HL-60/S4 treated with phorbol 12-myristate 13-acetate at 8.2 ng/mL for 4 days and 3 days (cell line): ENCODE measurements at regions not wholly inside any gene's neighbourhood (a gene's known extent, or its start where the extent isn't known, plus 50 kb on each side); places are given as distances from the start of the nearest gene placed in this dataset.
"Not testable (repeated sequence)": the region's sequence is repeated elsewhere in the genome, so short reads cannot be mapped to it uniquely, and the experiment has no call there.

Source experiments
- in situ Hi-C: fragments of 300-500 bp; cut with MboI; formaldehyde crosslinking; loops from 2 replicates; pipeline ENCODE4 v1.15.0; 2022; ENCODE audit warnings: low sequenced_read_pairs

DNA sequence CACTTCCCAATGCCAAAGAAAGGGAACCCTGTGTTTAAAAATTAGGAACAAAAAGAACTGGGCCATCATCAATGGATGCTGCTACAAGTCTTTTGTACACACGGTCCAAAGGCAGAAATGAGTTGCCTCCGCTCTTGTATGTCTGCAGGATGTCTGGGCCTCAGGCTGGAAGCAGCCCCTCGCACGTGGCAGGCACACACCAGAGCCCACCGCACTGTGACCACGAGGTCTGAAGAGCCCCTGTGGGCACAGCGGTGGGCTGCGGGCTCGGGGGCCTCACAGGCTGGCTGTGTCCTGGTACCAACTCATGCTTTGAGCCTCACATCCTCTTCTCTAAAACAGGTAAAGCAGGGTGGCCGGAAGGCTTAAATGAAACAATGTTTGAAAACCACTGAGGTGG is 309.3 kb downstream of the C16orf95 start:
- in situ Hi-C loops, result no loop called here

DNA sequence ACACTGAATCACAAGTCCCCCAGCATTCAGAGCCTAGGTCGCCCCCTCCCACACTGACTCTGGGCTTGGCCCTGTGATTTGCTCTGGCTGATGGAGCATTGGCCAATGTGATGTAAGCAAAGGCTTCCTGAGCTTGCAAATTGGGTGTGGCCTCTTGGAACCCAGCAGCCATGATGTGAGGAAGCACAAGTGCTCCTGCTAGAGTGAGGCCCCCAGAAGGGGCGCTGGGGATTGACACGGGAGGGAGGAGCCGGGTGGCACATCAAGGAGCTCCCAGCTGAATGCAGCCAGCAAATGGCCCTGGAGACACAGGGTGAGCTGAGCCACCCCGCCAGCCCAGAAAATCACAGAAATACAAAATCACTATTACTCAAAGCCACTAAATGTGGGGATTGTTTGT is 308.5 kb downstream of the C16orf95 start:
- in situ Hi-C loops, result no loop called here

DNA sequence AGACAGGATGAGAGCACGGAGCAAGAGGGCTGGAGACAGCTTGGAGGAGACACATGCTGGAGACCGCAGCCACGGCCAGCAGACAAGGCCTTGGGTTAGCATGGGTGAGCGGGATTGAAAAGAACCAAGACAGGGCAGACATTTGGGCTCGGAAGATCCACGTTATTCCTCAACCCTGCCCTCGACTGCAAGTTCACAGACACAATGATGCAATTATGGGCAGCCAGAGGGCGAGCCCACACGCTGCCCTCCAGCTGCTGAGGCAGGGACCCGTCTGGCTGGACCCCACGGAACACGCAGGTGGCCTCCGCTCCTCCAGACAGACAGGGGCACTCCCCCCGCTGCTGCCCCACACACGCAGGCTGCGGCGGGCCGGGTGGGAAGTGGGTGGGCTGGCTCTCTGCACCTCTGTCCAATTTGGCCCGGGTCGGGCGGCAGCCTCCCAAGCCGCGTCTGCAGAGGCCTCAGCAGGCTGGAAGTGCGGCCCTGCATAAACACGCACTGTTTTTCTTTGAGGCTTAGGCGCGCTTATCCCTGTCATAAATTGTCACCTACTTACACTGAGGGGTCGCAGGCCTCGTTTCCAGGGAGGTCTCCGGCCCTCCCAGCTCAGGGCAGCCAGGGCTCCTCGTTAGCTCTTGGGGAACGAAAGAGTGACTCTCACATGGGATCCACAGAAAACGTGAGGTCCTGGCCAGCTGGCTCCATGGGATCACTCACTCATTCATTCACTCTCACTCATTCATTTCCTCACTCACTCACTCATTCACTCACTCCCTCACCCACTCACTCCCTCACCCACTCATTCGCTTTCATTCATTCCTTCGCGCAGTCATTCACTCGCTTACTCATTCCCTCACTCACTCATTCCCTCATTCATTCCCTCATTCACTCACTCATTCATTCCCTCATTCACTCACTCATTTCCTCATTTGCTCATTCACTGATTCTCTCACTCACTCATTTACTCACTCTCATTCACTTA is 303.9 kb downstream of the C16orf95 start:
- in situ Hi-C loops, result no loop called here

DNA sequence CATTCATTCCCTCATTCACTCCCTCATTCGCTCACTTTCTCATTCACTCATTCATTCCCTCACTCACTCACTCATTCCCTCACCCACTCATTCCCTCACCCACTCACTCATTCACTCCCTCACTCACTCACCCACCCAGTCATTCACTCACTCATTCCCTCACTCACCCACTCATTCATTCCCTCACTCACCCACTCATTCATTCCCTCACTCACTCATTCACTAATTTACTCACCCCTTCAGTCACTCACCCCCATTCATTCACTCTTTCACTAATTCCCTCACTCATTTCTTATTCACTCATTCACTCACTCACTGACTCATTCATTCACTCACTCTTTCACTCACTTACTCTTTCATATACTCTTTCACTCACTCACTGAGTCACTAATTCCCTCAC is 303.1 kb downstream of the C16orf95 start:
- in situ Hi-C loops, result no loop called here

DNA sequence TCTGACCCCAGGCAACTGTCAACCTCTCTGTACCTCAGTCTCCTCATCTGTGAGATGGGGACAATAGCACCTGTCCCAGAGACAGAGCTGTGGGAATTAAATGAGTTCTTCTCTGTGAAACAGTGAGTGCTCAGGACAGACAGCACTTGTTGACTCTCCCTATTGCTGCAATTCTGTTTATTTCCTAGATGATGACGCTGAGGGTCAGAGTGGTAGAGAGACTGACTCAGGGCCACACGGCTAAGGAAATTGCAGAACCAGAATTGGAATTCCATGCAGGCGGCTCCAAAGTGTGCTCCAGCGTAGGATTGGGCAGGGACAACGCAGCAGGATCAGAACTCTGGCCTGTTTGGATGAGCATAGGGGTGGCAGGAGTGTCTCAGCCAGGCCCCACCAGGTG is 302.2 kb downstream of the C16orf95 start:
- in situ Hi-C loops, result no loop called here

DNA sequence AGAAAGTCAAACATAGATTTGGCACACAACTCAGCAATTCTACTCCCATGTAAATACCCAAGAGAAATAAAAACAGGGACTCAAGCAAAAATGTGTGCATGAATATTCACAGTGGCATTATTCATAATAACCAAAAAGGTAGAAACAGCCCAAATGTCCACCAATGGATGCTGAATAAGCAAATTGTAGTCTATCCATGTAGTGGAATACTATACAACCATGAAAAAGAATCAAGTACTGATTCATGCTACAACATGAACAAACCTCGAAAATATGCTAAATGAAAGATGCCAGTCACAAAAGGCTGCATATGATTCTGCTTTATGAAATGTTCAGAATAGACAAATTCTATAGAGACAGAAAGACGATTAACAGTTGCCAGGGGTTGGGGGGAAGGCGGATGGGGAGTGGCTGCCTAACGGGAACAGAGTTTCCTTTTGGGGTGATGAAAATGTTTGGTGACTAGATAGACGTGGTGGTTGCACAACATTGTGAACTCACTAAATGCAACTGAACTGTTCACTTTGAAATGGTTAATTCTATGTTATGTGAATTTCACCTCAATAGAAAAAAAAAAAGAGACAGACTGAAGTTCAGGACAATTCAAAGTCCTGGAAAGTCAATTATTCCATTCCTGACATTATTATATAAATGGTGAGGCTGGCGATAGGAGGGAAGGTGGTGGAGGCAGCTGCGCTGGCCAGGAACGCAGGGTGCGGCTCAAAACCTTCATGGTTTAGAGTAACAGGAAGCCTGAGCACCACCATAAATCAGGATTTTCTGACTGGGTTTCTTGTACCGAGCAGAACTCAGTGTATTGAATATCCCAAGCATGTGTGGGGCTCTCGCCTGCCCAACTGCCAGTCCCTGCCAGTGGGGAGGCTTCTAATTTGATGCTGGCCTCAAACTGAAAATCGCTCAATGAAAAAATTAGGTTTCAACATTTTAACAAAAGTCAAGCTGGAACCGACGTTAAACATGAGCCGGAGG is 300.9 kb downstream of the C16orf95 start:
- in situ Hi-C loops, result no loop called here

DNA sequence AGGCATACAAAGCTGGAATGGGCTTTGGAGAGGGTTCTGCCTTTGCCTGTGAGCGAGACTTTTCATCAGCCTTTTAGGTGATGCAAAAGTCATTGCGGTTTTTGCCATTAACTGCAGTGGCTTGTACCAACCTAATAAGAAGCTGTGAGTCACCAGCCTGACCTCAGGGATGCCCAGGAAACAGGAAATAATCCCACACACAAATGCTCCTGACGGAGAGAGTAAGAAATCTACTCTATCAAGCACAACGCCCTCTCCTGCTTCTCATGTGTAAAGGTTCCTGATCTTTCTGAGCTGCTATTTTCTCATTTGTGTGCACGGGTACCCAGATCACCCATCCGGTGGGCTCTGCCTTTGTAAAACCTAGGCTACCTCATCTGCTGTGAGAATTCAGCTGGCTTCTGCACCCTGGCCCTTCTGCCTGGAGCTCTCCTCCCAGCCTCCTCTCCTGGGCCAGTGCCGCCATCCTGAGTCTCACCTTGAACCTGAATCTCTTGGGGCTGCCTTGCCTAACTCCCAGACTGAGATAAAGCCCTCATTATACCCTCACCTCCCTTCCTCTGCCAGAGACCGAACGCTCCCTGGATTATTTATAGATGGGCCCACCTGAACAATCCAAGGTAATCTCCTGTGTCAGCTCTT is 299.7 kb downstream of the C16orf95 start:
- in situ Hi-C loops, result no loop called here

DNA sequence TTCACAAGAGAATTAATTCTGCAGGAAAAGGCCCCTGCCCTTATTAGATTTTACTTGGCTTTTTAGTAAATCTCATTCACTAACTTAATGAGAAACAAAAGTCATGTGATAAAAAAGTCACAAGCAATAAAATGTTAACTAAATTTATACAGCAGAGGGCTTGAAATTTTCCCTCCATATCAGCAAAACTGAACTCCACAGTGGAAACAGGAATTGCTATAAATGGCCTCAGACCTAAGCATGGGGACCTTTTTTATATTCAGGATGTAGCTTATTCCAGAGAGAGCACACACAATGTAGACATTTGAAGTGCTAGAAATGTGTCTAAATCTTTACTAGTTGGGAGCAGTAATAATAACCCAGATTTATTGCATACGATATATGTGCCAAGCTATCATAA is 291.5 kb downstream of the C16orf95 start:
- in situ Hi-C loops, result no loop called here

DNA sequence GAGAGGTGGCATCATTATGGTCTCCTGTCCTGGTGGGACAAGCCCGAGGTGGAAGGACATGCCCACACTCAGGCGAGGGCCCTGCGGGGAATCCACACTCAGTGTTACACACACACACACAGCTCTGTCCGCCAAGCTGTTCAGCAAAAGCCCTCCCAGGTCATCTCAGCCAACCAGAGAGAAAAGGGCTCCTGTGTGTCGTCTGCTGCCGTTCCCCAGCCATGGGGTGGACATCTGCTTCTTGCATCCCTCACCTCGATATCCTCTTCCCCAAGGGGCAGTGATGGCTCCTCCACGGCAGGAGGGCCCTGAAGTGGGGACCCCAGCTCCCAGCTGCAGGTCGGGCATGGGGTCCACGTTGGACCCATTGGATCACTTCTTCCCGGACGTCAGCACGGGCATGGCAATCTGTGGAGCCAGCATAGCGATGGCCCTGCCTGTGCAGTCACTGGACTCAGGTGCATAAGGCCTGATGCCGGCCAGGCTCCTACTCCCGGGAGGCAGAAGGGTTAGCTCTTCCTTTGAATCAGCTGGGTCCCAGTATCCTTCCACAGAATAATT is 290.1 kb downstream of the C16orf95 start:
- in situ Hi-C loops, result no loop called here

DNA sequence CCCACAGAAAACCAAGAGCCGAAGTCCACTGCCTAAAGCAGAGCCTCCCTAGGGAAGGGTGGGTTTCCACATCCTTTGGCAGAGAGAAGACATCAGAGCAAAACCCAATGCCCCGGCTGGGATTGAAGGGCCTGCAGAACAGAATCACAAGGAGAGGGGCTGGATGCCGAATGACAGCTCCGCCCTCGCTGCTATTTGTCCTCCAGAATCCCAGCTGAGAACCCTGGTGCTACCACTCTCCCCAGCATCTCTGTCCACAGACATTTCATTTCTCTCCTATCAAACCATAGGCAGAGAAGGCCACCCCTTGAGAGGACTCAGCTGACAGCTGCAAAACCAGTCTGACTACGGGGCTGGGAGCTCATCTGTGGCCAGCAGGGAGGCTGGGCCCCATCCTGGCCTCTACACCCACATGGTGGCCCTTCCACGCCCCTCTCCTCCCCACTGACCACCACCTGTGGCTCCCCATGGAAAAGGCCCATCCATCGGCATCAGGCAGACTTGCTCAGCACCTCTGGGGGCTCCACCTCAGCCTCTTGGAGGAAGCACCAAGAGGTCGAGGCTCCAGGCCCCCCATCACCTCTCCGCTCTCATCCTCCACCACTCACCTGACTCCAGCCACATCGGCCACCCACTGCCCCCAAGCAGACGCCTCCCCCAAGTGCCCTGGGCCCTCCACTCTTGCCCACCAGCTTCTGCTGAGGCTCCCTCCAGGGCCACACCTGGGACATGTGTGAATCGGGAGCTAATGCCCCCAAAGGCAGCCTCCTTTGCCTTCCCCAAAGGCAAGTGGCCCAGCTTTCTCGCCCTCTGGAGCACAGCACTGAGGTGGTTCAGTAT is 288.5 kb downstream of the C16orf95 start:
- in situ Hi-C loops, result no loop called here

DNA sequence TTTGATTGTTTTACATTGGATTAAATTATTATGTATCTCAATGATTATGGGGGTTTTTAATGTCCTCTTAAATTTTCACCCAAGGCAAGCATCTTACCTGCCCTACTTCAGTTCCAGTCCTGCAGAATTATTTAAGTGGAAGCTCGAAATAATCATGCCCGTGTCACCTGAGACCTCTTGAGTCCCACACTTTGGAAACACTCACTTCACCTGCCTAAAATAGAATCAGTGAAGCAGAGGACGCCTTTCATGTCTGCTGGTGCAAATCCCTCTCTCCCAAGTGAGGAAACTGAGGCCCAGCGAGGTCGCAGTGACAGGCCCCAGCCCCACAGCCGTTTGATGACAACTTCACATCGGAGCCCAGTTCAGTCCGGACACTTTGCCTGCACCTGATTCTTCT is 284.6 kb downstream of the C16orf95 start:
- in situ Hi-C loops, result no loop called here

DNA sequence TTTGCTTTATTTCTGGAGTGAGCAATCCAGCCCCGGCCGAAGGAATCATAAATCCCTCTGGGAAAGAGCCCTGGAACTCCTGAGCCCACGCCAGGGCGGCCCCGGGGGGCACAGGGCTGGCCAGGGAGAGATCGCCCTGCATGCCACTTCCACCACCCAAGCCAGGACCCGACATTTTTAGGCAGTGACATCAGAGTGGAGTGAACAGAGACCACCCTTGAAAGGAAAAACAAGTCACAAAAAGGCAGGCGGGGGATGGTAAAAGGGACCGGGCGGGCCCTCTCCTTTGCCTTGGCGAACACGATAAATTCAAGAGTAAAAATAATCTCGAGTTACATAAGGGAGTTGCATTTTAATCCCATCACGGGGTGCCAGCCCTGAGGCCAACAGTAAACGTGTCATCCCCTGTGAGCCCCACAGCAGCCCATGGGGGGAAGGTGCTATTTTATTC is 284.1 kb downstream of the C16orf95 start:
- in situ Hi-C loops, result no loop called here

DNA sequence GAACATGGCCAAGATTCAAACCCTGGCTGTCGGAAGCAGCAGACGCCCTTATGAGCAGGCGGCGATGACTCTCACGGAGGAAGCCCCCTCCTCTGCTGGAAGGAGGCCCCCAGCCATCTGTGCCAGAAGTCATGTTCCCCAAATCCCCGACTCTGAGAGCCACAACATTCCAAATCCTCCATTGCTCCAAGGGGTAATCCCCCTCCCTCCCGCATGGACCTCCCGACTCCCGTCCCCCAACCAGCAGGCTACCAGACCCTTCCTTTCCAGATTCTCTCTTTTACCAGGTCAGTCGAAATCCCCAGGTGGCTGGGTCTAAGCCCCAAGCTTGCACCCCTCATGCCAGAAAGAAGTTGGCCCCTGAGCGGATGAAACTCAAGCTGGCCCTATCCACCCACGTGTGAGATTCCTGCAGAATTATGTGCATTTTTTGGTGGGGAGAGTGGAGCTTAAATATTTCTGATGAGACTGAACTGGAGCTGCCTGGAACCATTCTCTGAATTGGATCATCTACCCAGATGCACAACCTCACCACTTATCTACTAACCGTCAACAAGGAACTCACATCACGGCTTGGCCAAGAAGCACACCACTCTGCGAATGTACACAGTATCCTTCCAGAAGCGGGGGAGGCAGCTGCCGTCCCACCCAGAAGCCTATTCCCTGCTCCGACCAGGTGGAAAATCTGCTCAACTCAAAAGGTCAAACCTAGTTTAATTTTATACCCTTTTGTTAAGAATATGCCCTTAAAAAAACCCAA is 283.5 kb downstream of the C16orf95 start:
- in situ Hi-C loops, result no loop called here

DNA sequence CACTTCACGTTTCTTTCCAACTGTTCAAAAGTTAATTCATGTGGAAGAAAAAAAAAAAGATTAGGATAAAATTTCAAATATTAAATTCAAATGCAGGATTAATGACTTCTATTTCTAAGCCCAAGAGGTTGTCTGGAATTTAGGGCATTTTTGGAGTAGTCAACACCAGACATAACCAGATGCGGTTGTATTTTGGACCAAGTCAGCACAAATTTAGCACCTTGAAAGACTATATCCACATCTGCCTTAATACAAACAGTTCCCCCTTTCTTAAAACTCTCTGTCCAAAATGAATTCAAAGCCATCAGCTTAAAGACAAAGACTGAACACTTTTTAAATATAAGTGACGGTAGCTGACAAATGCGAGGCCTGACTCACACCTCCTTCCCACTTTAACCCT is 282.9 kb downstream of the C16orf95 start:
- in situ Hi-C loops, result no loop called here

DNA sequence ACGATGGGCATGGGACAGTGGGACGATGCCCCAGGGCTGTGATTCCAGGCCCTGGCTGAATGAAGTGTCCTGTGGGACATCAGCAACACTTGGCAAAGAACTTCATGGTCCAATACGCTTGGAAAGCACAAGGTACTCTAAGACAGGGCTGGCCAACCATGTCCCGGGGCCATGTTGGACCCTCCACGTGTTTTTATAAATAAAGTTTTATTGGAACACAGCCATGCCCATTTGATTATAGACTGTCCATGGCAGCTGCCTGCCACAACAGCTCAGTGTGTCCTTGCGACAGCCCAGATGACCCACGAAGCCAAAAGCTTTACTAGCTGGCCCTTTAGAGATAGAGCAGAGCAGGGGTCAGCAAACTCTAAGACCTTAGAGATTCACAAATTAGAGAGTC is 282.1 kb downstream of the C16orf95 start:
- in situ Hi-C loops, result no loop called here

DNA sequence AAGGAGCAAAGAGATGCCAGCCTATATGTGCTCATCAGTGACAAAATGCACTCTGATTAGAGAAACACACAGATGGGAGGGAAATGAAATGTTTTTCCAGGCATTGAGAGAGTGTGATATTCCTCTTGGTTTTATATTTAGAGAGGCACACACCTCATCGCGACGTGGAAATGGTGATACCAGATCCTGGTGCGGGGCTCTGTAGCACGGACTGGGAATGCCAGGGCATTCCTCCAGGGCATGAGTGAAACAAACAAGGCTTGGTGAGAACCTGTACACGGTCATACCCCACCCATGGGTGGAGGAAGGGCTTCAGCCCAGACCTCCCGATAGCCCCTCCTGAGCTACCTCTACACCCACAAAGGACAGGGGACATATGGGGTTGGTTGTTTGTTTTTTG is 280.2 kb downstream of the C16orf95 start:
- in situ Hi-C loops, result no loop called here

DNA sequence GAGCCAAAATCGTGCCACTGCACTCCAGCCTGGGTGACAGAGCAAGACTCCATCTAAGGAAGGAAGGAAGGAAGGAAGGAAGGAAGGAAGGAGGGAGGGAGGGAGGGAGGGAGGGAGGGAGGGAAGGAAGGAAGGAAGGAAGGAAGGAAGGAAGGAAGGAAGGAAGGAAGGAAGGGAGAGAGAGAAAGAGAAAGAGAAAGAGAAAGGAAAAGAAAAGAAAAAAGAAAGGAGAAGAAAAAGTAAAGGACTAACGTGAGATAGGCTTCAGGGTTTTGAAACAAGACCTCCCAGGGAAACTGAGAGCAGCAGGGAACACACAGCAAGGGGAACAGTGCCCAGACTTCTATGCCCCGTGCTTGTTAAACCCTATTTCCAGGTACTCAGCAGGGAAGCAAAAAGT is 278.7 kb downstream of the C16orf95 start:
- in situ Hi-C loops, result not testable (repeated sequence)

DNA sequence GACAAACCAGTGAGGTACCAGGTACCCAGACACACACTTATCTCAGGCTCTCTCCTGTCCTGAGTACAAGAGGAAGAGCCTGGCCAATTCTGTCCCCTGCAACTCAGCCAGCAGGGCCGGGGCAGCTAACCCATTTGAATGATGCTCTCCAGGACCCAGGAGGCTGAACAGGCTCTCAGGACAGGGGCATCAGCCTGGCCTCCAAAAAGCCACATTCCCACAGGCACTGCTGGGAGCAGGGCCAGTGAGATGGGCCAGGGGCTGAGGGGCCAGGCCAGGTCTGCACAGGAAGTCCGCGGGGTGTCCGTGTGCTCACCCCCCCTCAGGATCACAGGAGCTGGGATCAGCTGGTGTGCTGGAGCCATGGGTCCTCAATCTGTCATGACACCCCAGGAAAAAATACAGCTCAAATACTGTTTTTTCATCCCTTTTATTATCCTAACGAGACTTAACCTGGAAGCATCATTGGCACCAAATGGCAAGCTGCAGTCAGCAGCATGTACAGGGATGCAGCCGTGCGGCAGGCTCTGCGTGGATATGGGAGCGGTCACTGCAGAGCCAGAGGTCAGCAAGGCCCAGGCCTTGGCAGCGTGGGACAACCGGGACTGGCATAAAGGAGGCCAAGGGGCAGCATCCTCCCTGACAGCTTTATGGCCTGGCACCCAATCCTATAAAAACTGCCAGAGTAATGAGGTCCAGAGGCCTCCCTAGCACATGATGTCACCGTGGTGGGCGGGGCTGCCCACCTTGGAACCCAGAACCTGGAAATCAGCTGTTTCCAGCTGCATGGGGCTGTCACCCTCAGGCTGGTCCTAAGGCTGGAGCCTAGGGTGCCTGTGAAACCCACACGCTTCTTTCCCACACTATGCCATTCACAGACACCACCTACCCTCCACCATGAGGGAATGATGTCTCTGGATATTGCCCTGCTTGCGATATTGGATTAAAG is 276.7 kb downstream of the C16orf95 start:
- in situ Hi-C loops, result no loop called here
